ENCODE measurements at regions not wholly inside any gene's neighbourhood (a gene's known extent, or its start where the extent isn't known, plus 50 kb on each side); places are given as distances from the start of the nearest gene placed in this dataset.
"Not testable (repeated sequence)": the region's sequence is repeated elsewhere in the genome, so short reads cannot be mapped to it uniquely, and the experiment has no call there.

DNA sequence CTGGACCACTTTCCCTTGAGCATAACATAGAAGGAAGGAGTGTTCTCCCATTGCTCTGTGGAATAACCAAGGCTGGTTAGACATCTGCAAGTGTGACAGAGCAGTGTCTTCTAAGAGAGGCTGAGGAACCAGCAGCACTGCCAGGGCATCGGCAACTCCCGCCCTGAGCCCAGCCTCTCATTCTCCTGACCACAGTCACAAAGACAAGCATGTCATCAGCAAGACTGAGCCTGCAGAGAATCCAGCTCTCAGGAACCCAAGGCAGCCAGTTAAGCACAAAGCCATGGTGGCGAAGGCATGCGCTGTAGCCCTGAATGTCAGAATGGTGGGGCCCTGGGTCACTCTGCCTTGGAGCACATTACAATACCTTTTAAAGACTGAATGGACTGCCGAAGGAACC lies 253.9 kb downstream of the AGTPBP1 start:
- DNase-seq (ENCODE audit: low read depth in 2 of 2): no peak
- TF ChIP-seq, protein P1, sequence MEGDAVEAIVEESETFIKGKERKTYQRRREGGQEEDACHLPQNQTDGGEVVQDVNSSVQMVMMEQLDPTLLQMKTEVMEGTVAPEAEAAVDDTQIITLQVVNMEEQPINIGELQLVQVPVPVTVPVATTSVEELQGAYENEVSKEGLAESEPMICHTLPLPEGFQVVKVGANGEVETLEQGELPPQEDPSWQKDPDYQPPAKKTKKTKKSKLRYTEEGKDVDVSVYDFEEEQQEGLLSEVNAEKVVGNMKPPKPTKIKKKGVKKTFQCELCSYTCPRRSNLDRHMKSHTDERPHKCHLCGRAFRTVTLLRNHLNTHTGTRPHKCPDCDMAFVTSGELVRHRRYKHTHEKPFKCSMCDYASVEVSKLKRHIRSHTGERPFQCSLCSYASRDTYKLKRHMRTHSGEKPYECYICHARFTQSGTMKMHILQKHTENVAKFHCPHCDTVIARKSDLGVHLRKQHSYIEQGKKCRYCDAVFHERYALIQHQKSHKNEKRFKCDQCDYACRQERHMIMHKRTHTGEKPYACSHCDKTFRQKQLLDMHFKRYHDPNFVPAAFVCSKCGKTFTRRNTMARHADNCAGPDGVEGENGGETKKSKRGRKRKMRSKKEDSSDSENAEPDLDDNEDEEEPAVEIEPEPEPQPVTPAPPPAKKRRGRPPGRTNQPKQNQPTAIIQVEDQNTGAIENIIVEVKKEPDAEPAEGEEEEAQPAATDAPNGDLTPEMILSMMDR (IDR thresholded peaks at IDR 0.05; ENCODE audit: low read depth, low read length): no peak
- no peak overlapping the region for H3K4me3 ChIP-seq (replicated peaks in 1 of 2; ENCODE audit: low read depth in 2 of 2, low read length in 2 of 2)

DNA sequence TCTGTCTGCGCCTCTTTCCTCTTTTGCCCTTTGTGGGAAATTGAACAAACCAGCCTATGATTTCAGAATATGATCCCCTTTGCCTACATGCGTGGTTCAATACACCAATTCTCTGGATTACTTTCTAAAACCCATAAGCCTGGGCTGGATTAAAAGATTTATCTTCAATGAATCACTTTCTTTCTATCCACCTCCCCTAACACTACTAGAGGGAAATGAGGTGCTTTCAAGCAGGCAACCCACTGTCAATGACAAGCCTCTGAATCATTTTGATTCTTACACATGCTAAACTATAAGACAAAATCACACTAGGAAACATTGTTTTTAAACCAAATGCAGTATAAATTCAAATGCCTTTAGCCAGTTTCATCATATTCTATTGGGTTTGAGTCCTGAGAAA lies 257.5 kb downstream of the AGTPBP1 start:
- TF ChIP-seq, protein P1 (IDR thresholded peaks at IDR 0.05; ENCODE audit: low read depth, low read length): no peak
- no peak for DNase-seq (ENCODE audit: low read depth in 2 of 2)
- H3K4me3 ChIP-seq (replicated peaks in 1 of 2; ENCODE audit: low read depth in 2 of 2, low read length in 2 of 2): no peak overlapping the region

DNA sequence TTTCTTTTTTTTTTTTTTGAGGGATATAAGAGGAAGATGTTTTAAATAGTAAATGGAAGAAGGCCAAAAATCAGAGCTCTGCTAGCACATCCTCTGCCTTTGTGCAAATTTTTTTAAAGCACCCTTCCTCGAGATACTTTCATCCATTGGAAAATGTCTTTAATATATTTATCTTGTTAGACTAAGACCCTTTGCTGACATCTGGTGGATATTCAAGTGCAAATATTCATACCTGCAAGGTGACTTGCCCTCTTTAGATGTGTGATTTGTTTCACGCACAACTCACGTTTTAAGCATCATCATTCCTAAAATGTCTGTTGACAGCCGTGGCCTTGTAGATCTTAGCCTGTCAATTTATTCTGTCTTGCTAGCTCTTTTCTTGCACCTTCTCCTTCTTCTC lies 258.5 kb downstream of the AGTPBP1 start:
- no peak overlapping the region for H3K4me3 ChIP-seq (replicated peaks in 1 of 2; ENCODE audit: low read depth in 2 of 2, low read length in 2 of 2)
- no peak for DNase-seq (ENCODE audit: low read depth in 2 of 2)
- TF ChIP-seq, protein P1 (IDR thresholded peaks at IDR 0.05; ENCODE audit: low read depth, low read length): no peak

DNA sequence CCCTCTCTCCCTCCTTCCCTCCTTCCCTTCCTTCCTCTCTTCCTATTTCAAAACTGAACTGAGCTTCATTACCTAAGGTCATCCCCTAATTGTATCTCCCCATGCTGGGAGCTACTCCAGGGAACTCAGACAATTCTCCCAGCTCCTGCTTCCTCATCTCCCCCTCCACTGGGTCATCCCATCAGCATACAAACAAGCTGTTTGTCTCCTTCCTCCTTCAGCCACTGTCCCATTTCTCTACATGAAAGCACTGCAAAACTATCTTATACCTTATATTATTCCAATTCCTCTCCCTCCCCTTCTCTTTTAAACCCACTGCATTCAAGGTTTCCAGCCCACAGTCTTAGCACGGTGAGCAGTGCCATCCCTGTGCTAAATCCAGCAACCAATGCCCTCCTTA lies 262.4 kb downstream of the AGTPBP1 start:
- H3K4me3 ChIP-seq (replicated peaks in 1 of 2; ENCODE audit: low read depth in 2 of 2, low read length in 2 of 2): no peak overlapping the region
- DNase-seq (ENCODE audit: low read depth in 2 of 2): no peak
- TF ChIP-seq, protein P1 (IDR thresholded peaks at IDR 0.05; ENCODE audit: low read depth, low read length): no peak

DNA sequence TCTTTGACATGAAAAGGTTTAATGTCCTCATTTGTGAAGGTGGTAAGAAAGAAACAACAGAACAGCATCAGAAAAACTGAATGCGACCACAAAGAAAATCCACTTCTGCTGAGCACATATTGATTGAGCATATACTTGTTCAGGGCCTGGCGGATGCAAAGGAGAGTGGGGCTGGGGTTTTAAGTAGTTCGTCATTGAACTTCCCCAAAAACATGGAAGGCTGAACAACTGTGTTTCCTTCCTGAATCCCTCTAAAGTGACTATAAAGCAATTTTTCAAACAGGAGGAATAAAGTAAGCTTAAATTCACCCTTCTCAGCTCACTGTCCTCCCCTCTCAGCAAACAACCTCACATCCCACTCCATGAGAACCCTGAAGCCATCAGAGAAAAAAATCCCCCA lies 262.9 kb downstream of the AGTPBP1 start:
- TF ChIP-seq, protein P1 (IDR thresholded peaks at IDR 0.05; ENCODE audit: low read depth, low read length): no peak
- H3K4me3 ChIP-seq (replicated peaks in 1 of 2; ENCODE audit: low read depth in 2 of 2, low read length in 2 of 2): no peak overlapping the region
- DNase-seq (ENCODE audit: low read depth in 2 of 2): no peak

DNA sequence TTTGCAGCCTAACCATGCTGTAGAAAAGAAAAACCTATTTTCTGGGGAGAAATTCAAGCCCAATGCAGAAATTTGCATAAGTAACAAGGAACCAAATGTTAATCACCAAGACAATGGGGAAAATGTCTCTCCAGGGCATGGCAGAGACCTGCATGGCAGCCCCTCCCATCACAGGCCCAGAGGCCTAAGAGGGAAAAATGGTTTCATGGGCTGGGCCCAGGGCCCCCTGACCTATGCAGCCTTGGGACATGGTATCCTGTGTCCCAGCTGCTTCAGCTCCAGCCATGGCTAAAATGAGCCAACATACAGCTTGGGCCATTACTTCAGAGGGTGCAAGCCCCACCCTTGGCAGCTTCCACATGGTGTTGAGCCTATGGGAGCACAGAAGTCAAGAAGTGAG lies 266.9 kb downstream of the AGTPBP1 start:
- H3K4me3 ChIP-seq (replicated peaks in 1 of 2; ENCODE audit: low read depth in 2 of 2, low read length in 2 of 2); DNase-seq (ENCODE audit: low read depth in 2 of 2): not testable (repeated sequence)

DNA sequence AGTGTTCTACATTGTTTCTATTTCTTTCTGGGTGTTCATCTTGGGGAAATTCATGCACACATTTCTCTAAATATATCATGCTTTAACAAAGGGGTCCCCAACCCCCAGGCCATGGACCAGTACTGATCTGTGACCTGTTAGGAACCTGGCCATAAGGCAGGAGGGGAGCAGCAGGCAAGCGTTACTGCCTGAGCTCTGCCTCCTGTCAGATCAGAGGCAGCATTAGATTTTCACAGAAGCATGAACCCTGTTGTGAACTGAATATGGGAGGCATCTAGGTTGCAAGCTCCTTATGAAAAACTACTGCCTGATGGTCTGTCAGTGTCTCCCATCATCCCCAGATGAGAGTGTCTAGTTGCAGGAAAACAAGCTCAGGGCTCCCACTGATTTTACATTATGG lies 270.0 kb downstream of the AGTPBP1 start:
- H3K4me3 ChIP-seq (replicated peaks in 1 of 2; ENCODE audit: low read depth in 2 of 2, low read length in 2 of 2): no peak overlapping the region
- no peak for DNase-seq (ENCODE audit: low read depth in 2 of 2)
- TF ChIP-seq, protein P1 (IDR thresholded peaks at IDR 0.05; ENCODE audit: low read depth, low read length): no peak

Data from cardiac fibroblast (primary cell).